ENCODE measurements at regions not wholly inside any gene's neighbourhood (a gene's known extent, or its start where the extent isn't known, plus 50 kb on each side); places are given as distances from the start of the nearest gene placed in this dataset.

- Mint-ChIP-seq H3K9me3 (peaks cover 0 to 3% of the 10 kb centered on the region in 2 donors), H3K27ac (no peak overlapping the region), H3K4me3 (no peak overlapping the region), H3K36me3 (no peaks in the 10 kb centered on the region), H3K27me3 (no peaks in the 10 kb centered on the region), H3K4me1 (no peaks in the 10 kb centered on the region)
- no peak for DNase-seq
- ATAC-seq (replicated peaks) = no peak
Measured at GRCh38 chr9:12874395-12874794, 99.6 kb downstream of the LURAP1L start.

- ATAC-seq (replicated peaks) (no peak), DNase-seq (no peak)
- Mint-ChIP-seq H3K36me3 (no peaks in the 10 kb centered on the region), H3K4me1 (no peaks in the 10 kb centered on the region), H3K4me3 (no peak overlapping the region), H3K27ac (no peak overlapping the region), H3K27me3 (no peaks in the 10 kb centered on the region), H3K9me3 (peaks cover 0 to 3% of the 10 kb centered on the region in 2 donors)
Measured at GRCh38 chr9:12875191-12875590, 100.4 kb downstream of the LURAP1L start.

- Mint-ChIP-seq H3K9me3 (peaks cover 0 to 3% of the 10 kb centered on the region in 2 donors), H3K4me3 (no peak overlapping the region), H3K36me3 (no peaks in the 10 kb centered on the region), H3K27me3 (no peaks in the 10 kb centered on the region), H3K27ac (no peak overlapping the region), H3K4me1 (no peaks in the 10 kb centered on the region)
- DNase-seq (no peak), ATAC-seq (replicated peaks) (no peak)
Measured at GRCh38 chr9:12876872-12877271, 102.1 kb downstream of the LURAP1L start.

GRCh38 chr9:12878351-12878978 is 103.6 kb downstream of the LURAP1L start:
- Mint-ChIP-seq H3K4me1 (no peaks in the 10 kb centered on the region), H3K27me3 (no peaks in the 10 kb centered on the region), H3K27ac (no peak overlapping the region), H3K4me3 (no peak overlapping the region), H3K9me3 (peaks cover 0 to under 1% of the 10 kb centered on the region in 2 donors), H3K36me3 (no peaks in the 10 kb centered on the region)
- DNase-seq = no peak
- no peak for ATAC-seq (replicated peaks)

- no peak overlapping the region for H3K27ac Mint-ChIP-seq
- no peak overlapping the region for H3K4me3 Mint-ChIP-seq
- H3K4me1 Mint-ChIP-seq = no peaks in the 10 kb centered on the region
- H3K9me3 Mint-ChIP-seq = no peaks in the 10 kb centered on the region
- no peak for DNase-seq
- no peaks in the 10 kb centered on the region for H3K27me3 Mint-ChIP-seq
- no peaks in the 10 kb centered on the region for H3K36me3 Mint-ChIP-seq
- ATAC-seq (replicated peaks) = no peak
Measured at GRCh38 chr9:12879961-12880360, 105.1 kb downstream of the LURAP1L start.

- no peak for ATAC-seq (replicated peaks)
- Mint-ChIP-seq H3K9me3 (no peaks in the 10 kb centered on the region), H3K27me3 (no peaks in the 10 kb centered on the region), H3K4me1 (no peaks in the 10 kb centered on the region), H3K27ac (no peak overlapping the region), H3K4me3 (no peak overlapping the region), H3K36me3 (no peaks in the 10 kb centered on the region)
- no peak for DNase-seq
Measured at GRCh38 chr9:12880406-12881015, 105.7 kb downstream of the LURAP1L start.

- Mint-ChIP-seq H3K27ac (no peak overlapping the region), H3K36me3 (no peaks in the 10 kb centered on the region), H3K27me3 (no peaks in the 10 kb centered on the region), H3K4me1 (no peaks in the 10 kb centered on the region), H3K9me3 (no peaks in the 10 kb centered on the region), H3K4me3 (no peak overlapping the region)
- DNase-seq = no peak
- ATAC-seq (replicated peaks) = no peak
Measured at GRCh38 chr9:12882430-12882829, 107.6 kb downstream of the LURAP1L start.

- DNase-seq (no peak), ATAC-seq (replicated peaks) (no peak)
Measured at GRCh38 chr9:12884736-12885395, 110.0 kb downstream of the LURAP1L start.

GRCh38 chr9:12889402-12890106 is 114.7 kb downstream of the LURAP1L start:
- Mint-ChIP-seq H3K4me3 (no peak overlapping the region), H3K36me3 (no peaks in the 10 kb centered on the region)

More at GRCh38 chr9:12884736-12885395, 110.0 kb downstream of the LURAP1L start:
- peaks cover 1 to 2% of the 10 kb centered on the region in 2 donors for H3K9me3 Mint-ChIP-seq
- no peaks in the 10 kb centered on the region for H3K36me3 Mint-ChIP-seq
- no peaks in the 10 kb centered on the region for H3K27me3 Mint-ChIP-seq
- H3K27ac Mint-ChIP-seq = no peak overlapping the region
- no peak overlapping the region for H3K4me3 Mint-ChIP-seq
- H3K4me1 Mint-ChIP-seq = no peaks in the 10 kb centered on the region

GRCh38 chr9:12891588-12891987 is 116.8 kb downstream of the LURAP1L start:
- Mint-ChIP-seq H3K4me3 (no peak overlapping the region), H3K4me1 (no peaks in the 10 kb centered on the region), H3K27ac (no peak overlapping the region), H3K9me3 (peaks cover 9 to 11% of the 10 kb centered on the region in 2 donors), H3K36me3 (no peaks in the 10 kb centered on the region), H3K27me3 (no peaks in the 10 kb centered on the region)
- ATAC-seq (replicated peaks) (no peak), DNase-seq (no peak)

More at GRCh38 chr9:12889402-12890106, 114.7 kb downstream of the LURAP1L start:
- Mint-ChIP-seq H3K4me1 (no peaks in the 10 kb centered on the region), H3K27ac (no peak overlapping the region), H3K9me3 (peaks cover 8 to 11% of the 10 kb centered on the region in 2 donors), H3K27me3 (no peaks in the 10 kb centered on the region)
- ATAC-seq (replicated peaks) (no peak), DNase-seq (no peak)

- Mint-ChIP-seq H3K4me1 (no peaks in the 10 kb centered on the region), H3K4me3 (no peak overlapping the region), H3K9me3 (peaks cover 8 to 9% of the 10 kb centered on the region in 2 donors), H3K36me3 (peaks cover 0 to 3% of the 10 kb centered on the region in 2 donors), H3K27me3 (no peaks in the 10 kb centered on the region), H3K27ac (no peak overlapping the region)
- DNase-seq = no peak
- ATAC-seq (replicated peaks) = no peak
Measured at GRCh38 chr9:12903316-12903715, 128.5 kb downstream of the LURAP1L start.

GRCh38 chr9:12904261-12905000 is 129.6 kb downstream of the LURAP1L start:
- DNase-seq (no peak), ATAC-seq (replicated peaks) (no peak)
- Mint-ChIP-seq H3K27ac (no peak overlapping the region), H3K27me3 (no peaks in the 10 kb centered on the region), H3K4me3 (no peak overlapping the region), H3K9me3 (peaks cover 2 to 7% of the 10 kb centered on the region in 2 donors), H3K36me3 (no peaks in the 10 kb centered on the region), H3K4me1 (no peaks in the 10 kb centered on the region)

GRCh38 chr9:12906646-12907045 is 131.8 kb downstream of the LURAP1L start:
- no peak for DNase-seq
- Mint-ChIP-seq H3K27ac (no peak overlapping the region), H3K4me1 (no peaks in the 10 kb centered on the region), H3K9me3 (peaks cover 3 to 4% of the 10 kb centered on the region in 2 donors), H3K27me3 (no peaks in the 10 kb centered on the region), H3K4me3 (no peak overlapping the region), H3K36me3 (no peaks in the 10 kb centered on the region)
- ATAC-seq (replicated peaks) = no peak

- no peaks in the 10 kb centered on the region for H3K4me1 Mint-ChIP-seq
- ATAC-seq (replicated peaks) = no peak
- H3K27me3 Mint-ChIP-seq = no peaks in the 10 kb centered on the region
- no peak overlapping the region for H3K4me3 Mint-ChIP-seq
- no peak for DNase-seq
- no peak overlapping the region for H3K27ac Mint-ChIP-seq
- H3K9me3 Mint-ChIP-seq = peaks cover 0 to 4% of the 10 kb centered on the region in 2 donors
- H3K36me3 Mint-ChIP-seq = no peaks in the 10 kb centered on the region
Measured at GRCh38 chr9:12908895-12909294, 134.1 kb downstream of the LURAP1L start.
